Adipocyte (in vitro differentiated cells): ENCODE measurements at regions not wholly inside any gene's neighbourhood (a gene's known extent, or its start where the extent isn't known, plus 50 kb on each side); places are given as distances from the start of the nearest gene placed in this dataset.
A peak's percentile ranks its signal among the peaks of the same experiment; 100 is the strongest.

ENCODE experiments used
- DNase-seq: peaks from one replicate; pipeline ENCODE4 v3.0.0-alpha.2; 2015; ENCODE audit warnings: low read depth
- H3K27me3 ChIP-seq: replicated peaks from 2 replicates; pipeline ENCODE4 v1.7.0; 2013; ENCODE audit warnings: mild to moderate bottlenecking, low read length, moderate library complexity; ENCODE audit not compliant: control insufficient read depth, insufficient read depth
- H3K36me3 ChIP-seq: 2 replicates; pipeline ENCODE4 v1.7.0; 2013; ENCODE audit warnings: low read length, mild to moderate bottlenecking, moderate library complexity; ENCODE audit not compliant: control insufficient read depth, insufficient read depth, severe bottlenecking
- H3K4me1 ChIP-seq: 2 replicates; pipeline ENCODE4 v1.7.0; 2013; ENCODE audit warnings: mild to moderate bottlenecking, low read length, moderate library complexity; ENCODE audit not compliant: control insufficient read depth, insufficient read depth
- H3K4me3 ChIP-seq: 2 replicates; pipeline ENCODE4 v1.7.0; 2013; ENCODE audit warnings: mild to moderate bottlenecking, low read length, moderate library complexity
- H3K9ac ChIP-seq: 2 replicates; pipeline ENCODE4 v1.7.0; 2013; ENCODE audit warnings: mild to moderate bottlenecking, low read length, moderate library complexity
- H3K9me3 ChIP-seq: 2 replicates; pipeline ENCODE4 v1.7.0; 2013; ENCODE audit warnings: mild to moderate bottlenecking, low read length, moderate library complexity; ENCODE audit not compliant: control insufficient read depth

- Histone ChIP-seq H3K4me1 (peaks cover 6% of the 10 kb centered on the region), H3K9me3 (no peaks in the 10 kb centered on the region), H3K36me3 (no peaks in the 10 kb centered on the region), H3K27me3 (no peaks in the 10 kb centered on the region), H3K4me3 (no peak overlapping the region), H3K9ac (no peak overlapping the region)
- no peak for DNase-seq
Measured at GRCh38 chr17:27237890-27238289, 56.0 kb upstream of the WSB1 start.

GRCh38 chr17:27239046-27239445 lies 54.9 kb upstream of the WSB1 start:
- Histone ChIP-seq H3K4me1 (peaks cover 8% of the 10 kb centered on the region), H3K9ac (no peak overlapping the region), H3K9me3 (no peaks in the 10 kb centered on the region), H3K27me3 (no peaks in the 10 kb centered on the region), H3K4me3 (no peak overlapping the region), H3K36me3 (no peaks in the 10 kb centered on the region)
- DNase-seq, result no peak

DNA sequence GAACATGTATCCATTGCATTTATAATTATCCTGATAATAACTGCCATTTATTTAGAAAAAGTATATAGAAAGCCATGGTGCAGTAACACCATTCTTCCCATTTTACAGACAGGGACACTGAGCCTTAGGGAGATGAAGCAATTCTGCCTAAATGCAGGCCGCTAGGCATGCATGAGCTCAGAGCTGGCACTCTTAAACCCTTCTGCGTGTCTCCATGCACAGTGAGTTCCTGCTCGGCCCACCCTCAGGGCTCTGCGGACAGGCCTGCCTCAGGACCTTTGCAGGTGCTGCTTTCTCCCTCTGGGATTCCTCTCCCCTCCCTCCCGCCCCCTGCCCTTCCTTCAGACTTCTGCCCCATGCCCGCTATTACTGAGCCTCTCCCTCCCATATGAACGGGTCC lies 54.3 kb upstream of the WSB1 start:
- DNase-seq, result no peak

DNA sequence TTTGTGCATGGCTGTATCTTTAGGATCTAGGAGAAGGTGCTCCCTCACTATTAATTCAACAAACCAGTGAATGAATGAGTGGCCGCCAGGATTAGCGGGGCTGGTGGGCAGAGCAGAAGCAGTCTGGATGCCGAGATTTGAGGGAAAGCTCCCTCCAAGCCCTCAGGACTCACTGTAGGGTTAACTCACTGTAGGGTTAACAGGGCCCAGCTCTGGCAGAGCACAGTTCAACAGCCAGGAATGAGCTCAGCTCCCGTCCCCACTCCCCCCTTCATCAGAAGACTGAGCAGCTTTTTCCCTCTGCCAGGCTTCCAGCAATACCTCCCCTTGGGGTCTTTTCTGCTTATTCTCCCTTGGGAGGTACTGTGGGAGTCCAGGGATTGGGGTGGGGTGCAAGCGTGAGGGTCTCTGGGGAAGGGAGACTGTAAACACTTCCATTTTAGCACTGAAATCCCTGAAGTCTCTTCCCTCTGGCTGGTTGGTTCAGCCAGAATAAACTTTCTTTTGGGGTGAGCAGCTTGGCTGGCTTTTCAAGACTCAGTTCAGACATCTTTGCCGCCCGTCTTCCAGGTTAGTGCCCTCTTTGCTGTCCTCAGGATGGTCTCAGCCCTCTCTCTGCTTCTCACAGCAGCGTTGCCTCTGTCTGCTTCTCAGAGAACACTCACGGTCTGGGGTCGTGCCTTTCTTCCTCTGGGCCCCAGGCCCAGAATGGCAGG lies 53.7 kb upstream of the WSB1 start:
- H3K9me3 ChIP-seq, result no peaks in the 10 kb centered on the region
- H3K27me3 ChIP-seq, result no peaks in the 10 kb centered on the region
- no peak for DNase-seq
- H3K4me3 ChIP-seq, result no peak overlapping the region
- H3K36me3 ChIP-seq, result no peaks in the 10 kb centered on the region
- H3K9ac ChIP-seq, result no peak overlapping the region
- peaks cover 18% of the 10 kb centered on the region for H3K4me1 ChIP-seq

More for the DNA sequence above, 54.3 kb upstream of the WSB1 start:
- Histone ChIP-seq H3K36me3 (no peaks in the 10 kb centered on the region), H3K27me3 (no peaks in the 10 kb centered on the region), H3K9me3 (no peaks in the 10 kb centered on the region), H3K4me1 (peaks cover 13% of the 10 kb centered on the region), H3K9ac (no peak overlapping the region), H3K4me3 (no peak overlapping the region)

- Histone ChIP-seq H3K27me3 (no peaks in the 10 kb centered on the region), H3K9ac (no peak overlapping the region), H3K4me3 (no peak overlapping the region), H3K4me1 (peaks cover 23% of the 10 kb centered on the region), H3K36me3 (no peaks in the 10 kb centered on the region), H3K9me3 (no peaks in the 10 kb centered on the region)
- no peak for DNase-seq
Measured at GRCh38 chr17:27240802-27241155, 53.1 kb upstream of the WSB1 start.

GRCh38 chr17:27241346-27241946 lies 52.5 kb upstream of the WSB1 start:
- DNase-seq, result no peak
- Histone ChIP-seq H3K9me3 (no peaks in the 10 kb centered on the region), H3K36me3 (no peaks in the 10 kb centered on the region), H3K27me3 (no peaks in the 10 kb centered on the region), H3K4me3 (no peak overlapping the region), H3K4me1 (peaks cover 30% of the 10 kb centered on the region), H3K9ac (no peak overlapping the region)

DNA sequence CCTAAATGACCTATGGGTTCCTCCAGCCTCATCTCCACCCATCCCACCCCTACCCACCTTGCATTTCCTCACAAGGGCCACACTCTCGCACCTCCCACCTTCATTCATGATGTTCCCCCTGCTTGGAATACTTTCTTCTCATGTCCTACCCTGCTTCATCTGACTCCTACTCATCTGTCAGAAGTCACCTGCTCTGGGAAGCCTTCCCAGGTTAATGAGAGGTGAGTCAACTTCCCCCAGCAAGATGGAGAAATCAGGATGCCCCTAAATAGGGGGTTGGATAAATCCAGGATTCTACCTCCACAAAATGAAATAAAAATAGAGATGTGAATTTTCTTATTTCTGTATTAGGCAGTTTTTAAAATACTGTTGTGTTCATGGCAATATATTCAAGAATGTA lies 51.0 kb upstream of the WSB1 start:
- Histone ChIP-seq H3K9me3 (no peaks in the 10 kb centered on the region), H3K36me3 (no peaks in the 10 kb centered on the region), H3K4me3 (no peak overlapping the region), H3K27me3 (no peaks in the 10 kb centered on the region), H3K4me1 (peaks cover 43% of the 10 kb centered on the region), H3K9ac (no peak overlapping the region)
- no peak for DNase-seq

- H3K36me3 ChIP-seq, result no peaks in the 10 kb centered on the region
- H3K4me3 ChIP-seq, result no peak overlapping the region
- no peak for DNase-seq
- no peaks in the 10 kb centered on the region for H3K9me3 ChIP-seq
- H3K4me1 ChIP-seq, result peaks cover 44% of the 10 kb centered on the region
- H3K9ac ChIP-seq, result peak overlapping the region; percentile 85
- H3K27me3 ChIP-seq, result no peaks in the 10 kb centered on the region
Measured at GRCh38 chr17:27244011-27244410, 49.9 kb upstream of the WSB1 start.
